ENCODE measurements at regions not wholly inside any gene's neighbourhood (a gene's known extent, or its start where the extent isn't known, plus 50 kb on each side); places are given as distances from the start of the nearest gene placed in this dataset.

DNA sequence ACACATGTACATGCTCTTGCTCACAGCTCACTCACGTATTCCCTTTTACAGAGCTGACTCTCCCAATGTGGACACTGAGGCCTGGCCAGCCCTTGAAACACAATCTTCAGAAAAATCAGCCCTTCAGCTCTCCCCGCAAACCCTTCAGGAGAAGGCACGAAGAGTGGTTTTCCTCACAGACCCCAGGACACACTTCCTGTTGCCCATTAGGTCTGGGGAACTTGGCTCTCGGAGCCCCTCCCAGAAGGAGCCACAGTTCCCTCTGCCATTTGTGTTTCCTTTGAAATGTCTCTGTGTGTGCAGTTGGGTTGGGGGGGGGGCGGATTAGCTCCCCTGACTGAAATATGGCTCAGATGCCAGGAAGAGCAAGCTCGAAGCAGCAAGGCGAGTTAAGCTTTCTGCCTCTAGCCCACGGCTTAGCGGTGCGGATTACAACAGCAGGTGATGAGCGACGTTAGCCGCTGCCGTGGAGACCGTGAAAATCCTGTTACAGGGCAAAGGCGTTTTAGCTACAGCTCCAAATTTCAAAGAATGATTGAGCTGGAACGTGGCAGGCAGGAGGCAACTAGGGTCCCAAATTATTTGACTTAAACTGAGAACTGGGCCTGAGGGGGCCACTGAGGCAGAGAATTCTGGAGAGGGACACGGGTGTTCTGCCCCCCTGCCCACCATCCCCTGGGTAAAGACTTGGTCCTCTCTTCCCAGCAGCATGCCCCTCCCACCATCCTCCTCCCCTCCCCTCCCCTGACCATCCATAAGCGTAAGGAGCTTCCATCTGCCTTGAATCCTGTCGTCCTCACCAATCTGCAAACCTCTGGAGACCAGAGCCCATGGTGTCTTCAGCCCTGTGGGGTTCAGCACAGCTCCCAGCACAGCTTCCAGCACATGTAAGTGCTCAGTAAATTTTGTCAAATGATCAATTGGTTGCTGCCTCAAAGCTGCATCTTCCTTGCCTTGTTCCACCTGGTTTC lies 598.6 kb downstream of the BUD13 start:
- no peak for DNase-seq

DNA sequence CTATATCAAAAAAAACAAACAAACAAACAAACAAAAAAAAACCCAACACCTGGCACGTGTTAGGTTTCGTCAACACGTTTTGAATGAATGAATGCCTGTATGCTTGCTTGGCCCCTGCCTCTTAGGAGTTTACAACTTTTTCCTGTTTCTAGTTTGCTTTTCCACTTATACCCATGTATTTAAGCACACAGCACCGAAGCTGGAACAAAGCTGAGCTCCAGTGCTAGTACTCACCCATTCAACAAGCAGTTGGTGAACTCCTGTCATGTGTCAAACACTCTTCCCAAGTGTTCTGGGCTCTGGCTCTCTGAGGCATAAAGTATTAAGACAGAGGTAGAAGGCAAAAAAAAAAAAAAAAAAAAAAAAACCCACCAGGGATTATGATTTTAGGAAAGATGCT lies 599.3 kb downstream of the BUD13 start:
- DNase-seq: no peak

DNA sequence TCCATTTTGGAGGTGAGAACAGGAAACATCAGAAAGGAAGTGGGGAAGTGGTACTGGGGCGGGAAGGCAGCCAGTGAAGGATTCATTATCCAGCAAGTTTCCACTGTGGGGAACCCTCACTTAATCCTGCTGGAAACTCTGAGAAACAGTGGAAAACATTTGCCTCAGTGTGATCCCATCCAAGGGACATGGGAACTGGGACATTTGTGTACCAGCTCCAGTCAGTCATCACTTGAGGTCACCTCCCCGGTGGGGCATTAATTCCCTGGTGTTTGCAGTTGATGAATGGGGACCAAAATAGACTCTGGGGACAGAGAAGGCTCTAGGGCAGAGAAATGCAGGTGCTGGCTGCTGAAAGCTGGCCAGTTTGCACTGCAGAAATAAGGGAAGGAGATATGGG lies 599.9 kb downstream of the BUD13 start:
- DNase-seq: no peak

DNA sequence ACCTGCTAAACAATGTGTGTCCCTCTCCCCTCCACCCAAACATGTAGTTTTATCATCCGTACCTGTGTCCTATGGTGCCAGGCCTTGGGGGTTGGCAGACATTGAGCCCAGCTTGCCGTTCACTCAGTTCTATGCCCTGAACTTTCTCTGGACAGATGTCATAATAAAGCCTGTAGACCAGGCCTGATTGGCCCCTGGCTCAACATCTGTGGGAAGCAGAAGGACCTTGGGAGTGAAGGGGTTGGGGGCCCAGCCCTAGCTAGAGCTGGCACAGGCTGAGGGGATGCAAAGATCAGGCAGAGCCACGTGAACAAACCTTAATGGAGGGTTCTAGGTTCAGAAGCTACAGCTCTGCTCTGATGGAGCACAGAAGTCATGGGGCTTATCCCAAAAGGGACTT lies 600.6 kb downstream of the BUD13 start:
- no peak for DNase-seq

DNA sequence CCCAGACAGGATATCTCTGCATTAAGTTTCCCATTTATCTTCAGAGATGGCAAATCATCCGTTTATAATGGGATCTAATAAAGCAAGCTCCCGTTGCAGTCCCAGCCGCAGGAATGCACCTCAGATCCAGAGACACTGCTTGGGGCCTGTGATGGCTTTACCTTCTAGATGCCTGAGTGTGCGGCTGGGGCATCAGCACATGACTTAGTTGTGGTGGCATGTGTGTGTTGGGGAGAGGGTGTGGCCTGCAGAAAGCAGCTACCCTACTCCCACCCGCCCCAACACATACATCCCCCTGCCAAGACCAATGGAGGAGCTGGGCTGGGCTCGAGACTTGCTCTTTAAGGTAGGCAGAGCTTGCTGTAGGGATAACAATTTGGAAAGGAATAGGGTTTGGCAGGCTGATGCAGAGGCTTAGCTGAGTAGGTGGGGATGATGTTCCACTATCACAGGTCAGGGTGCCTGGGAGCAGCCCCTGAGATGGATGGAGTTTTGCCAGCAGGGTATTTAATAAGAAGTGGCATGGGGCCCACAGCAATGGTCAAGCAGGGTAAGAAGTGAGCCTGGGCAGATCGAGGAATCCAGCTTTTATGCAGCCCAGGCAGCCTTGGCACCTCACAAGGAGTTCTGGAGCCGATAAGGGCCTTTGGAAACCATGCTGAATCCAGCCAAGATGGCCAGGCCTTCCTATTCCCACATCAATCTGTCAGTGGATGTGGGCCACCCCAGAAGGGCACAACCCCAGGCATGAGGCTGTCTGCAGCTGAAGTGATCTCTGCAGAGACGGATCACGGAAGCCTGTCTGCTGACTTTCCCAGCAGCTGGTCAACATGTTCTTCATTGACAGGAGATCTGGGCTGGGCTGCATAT lies 601.3 kb downstream of the BUD13 start:
- no peak for DNase-seq

DNA sequence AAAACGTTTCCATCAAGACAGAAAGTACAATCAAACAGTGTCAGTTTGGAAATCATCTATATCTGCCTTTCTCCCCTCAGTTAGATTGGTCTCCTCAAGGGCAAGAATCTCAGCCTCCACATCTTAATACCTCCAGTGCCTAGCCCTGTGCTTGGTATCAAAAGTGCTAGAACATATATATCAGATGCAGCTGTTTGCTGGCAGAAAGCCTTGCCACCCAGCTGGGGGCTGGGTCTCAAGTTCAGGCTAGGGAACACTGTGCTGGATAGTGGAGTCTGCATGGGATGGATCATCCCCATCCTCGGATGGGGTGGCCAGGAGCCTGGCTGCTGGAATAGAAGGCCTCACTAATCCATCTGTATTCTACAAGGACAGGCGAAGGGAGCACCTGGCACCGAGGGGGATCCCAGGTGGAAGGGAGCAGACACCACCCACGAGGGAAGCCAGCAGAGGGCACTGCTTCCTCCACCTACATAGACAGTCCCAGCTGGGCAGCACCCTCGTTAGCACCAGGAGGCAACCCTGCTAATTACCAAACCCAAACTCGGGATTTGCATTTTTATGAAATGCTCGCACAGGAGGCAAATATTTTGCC lies 602.2 kb downstream of the BUD13 start:
- no peak for DNase-seq

DNA sequence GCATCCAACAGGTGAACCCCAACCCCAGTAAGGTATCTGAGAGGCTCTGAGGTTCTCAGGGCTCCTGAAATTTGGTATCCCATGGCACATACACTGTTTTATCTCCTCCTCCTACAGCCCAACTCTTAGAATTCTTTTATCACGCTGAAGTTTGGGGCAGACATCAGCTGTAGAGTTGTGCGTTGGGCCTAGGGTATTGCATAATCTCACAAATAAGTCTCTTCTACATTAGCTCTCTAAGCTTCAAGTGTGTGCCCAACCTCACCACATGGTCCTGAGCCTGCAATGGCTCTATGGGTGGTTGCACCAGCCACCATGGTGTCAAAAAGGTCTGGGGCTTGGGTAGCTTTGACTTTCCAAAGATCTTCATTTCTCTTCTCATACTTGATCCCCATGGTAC lies 603.0 kb downstream of the BUD13 start:
- no peak for DNase-seq

DNA sequence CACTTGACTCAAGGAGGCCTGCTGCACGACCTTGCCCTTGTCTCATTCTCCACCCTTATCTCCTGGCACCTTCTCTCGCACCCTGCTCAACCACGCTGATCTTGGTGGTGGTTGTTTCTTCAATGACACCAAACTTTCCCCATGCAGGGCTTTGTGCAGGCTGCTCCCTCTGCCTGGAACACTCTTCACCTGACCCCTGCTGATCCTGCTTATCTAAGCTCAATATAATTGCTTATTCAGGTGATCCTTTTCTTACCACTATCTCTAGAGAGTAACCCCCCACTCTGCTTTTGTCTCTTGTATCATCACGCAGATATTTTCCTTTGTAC lies 604.4 kb downstream of the BUD13 start:
- DNase-seq: no peak

DNA sequence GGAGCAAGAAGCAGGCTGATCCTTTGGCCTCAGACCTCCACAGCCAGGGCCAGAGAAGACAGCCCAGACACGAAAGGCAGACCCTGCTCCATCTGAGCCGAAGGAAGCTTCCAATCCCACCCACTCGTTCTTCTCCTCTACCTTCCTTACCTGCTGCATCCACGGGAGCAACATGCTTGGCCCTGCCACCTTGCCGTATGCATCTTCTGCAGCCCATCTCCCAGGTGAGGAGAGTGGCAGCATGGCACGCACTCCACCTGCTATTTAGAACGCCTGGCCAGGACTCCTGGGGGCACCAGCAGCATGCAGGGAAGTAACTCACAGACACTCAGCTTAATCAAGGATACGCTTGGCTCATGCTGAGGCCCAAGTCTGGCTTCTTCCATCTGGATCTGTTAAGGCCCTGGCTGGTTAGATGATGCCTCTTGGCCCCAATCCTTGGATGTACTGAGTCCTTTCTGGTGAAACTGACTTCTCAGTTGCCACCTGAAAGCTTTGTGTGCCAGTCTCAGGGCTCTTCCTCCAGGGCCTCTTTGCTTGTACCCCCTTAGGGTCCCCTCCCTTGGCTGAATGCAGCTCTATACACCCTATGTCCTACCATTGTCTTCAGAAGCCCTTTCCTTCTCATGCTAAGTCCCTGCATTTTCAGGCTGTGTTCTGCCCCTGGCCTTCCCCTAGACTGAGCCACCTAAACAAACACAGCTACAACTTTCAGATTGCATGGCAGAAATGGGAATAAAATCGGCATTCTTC lies 604.9 kb downstream of the BUD13 start:
- no peak for DNase-seq

DNA sequence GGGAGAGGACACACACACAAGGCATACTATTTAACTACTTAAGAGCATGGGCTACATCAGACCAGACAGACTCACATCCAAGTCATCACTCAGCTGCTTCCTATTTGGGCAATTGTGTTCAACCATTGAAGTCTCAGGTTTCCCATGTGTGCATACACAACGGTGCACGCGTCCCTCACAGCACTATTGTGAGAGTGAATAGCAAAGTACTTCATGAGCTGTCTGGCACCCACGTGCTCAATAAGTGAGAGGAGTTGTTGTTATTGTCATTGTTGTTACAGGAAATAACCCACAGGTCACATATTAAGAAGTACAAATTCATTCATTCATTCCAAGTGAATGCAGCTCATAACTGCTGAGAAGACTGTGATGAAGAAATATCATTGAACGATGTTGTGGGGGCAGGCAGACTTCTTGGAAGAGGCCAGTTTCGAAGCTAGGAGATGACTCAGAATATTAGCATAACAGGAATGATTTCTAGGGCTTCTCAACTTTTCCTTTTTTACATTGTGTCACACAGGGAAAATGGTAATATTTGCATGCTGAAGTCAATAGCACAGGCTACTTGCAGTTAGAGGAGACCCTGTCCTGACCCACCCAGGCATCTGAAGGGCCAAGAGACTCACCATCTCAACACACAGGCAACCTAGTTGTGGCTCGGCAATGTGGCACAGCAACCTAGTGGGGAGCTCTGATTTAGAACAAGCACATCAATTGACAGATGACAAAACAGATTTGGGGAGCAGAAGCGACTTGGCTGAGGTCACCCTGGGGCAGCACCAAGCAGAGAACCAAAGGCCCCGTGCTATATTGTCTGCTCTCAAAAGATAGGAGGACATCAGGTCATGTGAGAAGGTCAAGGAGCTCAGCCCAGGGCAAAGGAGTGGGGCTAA lies 606.0 kb downstream of the BUD13 start:
- no peak for DNase-seq

DNA sequence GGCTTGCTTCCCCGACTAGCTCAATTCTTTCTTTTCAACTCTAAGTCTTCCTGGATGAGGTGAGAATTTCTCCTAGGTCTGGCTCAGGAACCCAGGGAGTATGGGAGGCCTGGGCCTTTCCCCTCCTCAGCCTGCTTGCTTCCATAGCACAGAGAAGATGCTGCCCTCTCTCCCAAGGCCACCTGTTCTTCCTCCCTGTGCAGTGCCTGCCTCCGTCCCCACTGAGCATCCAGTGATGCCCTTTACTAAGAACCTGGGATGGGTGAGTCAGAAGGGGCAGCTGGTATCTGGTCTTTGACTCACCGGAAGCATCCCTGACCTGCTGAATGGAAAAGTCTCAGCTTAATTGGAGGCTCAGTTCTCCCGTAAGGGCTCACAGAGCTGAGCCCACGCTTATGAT lies 607.9 kb downstream of the BUD13 start:
- DNase-seq: no peak

DNA sequence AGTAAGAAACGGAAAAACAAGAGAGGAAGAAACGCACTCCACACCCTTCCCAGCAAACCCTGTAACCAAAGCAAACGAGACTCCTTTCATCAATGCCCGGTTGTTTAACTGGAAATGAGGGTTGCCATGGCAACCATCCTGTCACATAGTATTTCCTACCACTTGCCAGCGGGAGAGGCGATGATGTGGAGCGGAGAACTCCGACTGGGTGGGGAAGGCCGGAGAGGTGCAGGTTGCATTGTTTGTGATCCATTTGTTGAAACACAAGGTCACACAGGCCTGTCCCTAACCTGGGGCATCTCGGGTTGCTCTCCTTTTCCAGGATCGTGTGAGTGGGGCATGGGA lies 609.9 kb downstream of the BUD13 start:
- DNase-seq: no peak

DNA sequence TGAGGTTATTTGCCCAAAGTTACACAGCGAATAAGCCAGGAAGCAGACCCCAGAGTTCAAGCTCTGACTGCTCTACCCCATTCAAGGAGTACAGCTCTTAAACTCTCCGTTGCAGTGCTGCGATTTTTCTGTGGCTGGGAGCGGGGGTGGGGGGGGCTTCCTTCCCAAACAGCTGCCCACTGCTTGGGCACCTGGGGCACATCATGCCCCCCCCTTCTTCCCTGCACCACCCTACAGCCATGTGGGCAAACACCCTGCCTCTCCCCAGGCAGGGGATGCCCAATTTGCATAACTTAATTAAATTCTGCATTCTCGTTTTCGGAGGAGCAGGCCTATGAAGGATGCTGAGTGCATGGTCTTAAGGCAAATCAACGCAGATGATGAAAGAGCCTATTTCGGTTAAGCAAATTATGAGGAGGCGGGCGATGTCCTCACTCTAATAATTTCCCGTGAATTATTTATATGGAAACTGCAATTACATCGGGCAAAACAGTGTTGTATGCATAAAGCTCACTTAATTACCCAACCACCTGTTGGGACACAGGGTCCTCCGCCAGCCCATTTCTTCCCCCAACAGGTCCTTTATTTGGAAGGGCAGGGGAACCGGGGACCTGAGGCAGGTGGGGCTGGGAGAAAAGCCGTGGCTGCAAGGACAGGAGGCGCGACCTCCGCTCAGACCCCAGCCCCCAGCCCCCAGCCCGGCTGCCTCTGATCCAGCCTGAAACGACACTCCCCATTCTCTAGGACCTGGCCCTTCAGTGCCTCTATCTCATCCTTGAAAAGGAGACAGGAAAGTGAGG lies 610.5 kb downstream of the BUD13 start:
- no peak for DNase-seq

DNA sequence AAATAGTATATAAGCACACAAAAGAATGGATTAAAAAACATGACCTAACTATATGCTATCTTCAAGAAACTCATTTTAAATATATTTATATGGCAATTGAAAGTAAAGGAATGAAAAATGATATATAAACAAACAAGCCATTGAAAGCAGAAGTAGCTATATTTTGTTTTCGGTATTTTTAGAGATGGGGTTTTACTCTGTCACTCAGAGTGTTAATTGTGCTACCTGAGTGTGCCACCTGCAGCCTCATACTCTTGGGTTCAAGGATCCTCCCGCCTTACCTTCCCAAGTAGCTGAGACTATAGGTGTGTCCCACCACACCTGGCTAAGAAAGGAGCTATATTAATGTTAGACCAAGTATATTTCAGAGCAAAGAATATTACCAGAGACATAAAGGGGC lies 624.1 kb downstream of the BUD13 start:
- no peak for DNase-seq

DNA sequence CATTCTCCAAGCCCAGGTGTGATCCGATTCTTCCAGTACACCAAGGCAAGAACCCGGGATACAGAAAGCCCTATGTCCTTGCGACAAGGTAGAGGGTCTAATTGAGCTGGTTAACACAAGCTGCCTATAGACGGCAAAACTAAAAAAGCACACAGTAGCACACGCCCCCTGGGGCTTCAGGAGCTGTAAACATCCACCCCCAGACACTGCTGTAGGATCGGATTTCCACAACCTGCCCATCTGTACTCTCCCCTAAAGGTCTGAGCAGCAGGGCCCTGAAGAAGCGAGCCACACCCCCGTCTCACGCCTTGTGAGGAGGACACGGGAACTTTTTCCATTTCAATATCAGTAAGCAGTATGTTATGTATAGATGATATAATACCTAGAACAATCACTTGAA lies 624.7 kb downstream of the BUD13 start:
- DNase-seq: no peak

DNA sequence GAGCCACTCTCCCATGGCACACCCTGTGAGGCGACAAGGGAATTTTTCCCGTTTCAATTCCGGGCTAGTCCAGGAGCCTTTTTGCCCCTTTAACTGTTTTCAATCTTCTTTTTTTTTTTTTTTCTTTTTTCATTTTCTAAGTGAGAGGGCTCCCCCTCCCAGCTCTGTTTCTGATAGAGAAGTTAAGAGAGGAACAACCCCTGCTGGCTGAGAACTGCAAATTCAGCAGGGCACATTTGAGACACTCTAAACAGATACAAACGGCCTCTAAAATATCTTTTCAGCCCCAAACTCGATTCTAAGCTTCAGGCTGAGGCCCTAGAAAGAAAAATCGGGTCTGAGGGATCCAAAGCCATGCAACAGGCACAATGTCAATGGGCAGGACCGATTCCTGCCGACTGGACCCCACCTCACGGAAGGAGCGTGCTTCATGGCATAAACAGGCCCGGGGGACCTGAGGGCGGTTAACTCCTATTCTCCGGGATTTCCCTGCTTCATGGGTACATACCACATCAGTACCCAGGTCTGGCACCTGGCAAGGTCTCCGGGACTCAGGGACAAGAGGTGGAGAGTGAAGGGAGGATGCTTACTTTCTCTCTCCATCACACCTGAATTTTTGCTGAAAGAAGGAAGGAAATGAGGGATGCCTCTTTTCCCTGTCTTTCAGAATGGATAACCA lies 627.5 kb downstream of the BUD13 start:
- no peak for DNase-seq

DNA sequence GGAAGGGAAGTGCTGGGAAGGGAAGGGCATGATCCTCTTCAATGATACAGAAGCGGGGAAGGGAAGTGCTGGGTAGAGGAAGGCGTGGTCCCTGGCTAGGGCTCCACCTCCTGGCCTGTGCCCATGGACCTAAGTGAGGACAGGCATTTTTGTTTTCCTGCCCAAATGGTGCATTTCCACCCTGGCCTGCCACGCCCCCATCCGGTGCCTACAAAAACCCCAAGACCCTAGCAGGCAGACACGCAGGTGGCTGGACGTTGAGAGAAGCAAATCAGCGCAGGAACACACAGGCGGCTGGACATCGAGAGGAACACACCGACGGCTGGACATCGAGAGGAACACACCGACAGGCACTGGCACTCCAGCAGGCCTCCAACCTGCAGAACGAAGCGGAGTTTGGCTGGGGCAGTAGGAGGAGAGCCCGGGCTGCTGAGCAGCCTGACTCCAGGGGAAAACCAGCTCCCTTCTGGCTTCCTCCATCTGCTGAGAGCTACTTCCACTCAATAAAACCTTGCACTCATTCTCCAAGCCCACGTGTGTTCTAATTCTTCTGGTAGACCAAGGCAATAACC lies 628.3 kb downstream of the BUD13 start:
- DNase-seq: no peak

DNA sequence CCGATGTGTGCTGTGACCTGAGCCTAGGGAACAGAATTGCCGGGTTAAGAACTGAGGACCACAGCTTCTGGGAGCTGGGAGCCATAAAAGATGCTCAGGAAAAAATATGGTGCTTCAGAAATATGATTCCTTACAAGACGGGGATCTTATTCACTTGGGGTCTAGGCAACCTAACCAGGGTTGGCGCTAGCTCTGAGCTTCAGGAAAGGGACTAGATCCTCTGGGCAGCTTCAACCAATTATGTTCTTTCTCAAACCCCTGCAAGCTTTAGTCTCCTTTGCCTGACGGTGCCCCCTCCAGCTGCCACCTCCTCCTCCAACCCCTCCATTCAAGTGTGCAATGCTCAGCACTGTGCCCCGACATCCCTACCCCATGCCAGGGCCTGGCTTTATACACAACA lies 634.1 kb upstream of the CADM1 start:
- DNase-seq: no peak

DNA sequence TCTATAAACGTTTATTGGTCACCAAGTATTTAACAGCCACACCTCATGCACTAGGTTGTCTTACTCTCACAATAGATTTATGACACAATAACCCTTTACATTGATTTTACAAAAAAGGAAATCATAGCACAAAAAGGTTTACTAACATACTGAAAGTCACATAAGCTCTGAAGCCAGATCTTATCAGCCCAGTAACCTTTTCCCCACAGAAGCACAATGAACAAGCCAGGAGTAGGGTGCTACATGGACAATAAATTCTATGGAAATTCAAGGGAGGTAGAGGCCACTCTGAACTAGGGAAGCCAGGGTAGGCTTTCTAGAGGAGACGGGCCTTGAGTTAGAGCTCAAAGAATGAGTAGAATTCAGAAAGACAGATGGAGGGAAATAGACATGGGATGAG lies 633.5 kb upstream of the CADM1 start:
- no peak for DNase-seq
